SK-N-MC (cell line): ENCODE measurements at regions not wholly inside any gene's neighbourhood (a gene's known extent, or its start where the extent isn't known, plus 50 kb on each side); places are given as distances from the start of the nearest gene placed in this dataset.

Experiments
- DNase-seq: peaks from one replicate; pipeline ENCODE4 v3.0.0-alpha.2; 2011; ENCODE audit warnings: low read depth, low spot score
- H3K27ac ChIP-seq: fragments of 200-600 bp; sonication (generic); 2 replicates; pipeline ENCODE4 v1.5.1; 2016; ENCODE audit warnings: mixed run types
- H3K36me3 ChIP-seq: fragments of 200-600 bp; sonication (generic); 2 replicates; pipeline ENCODE4 v1.6.1; 2017; ENCODE audit warnings: antibody characterized with exemption, low read length, mixed read lengths; ENCODE audit not compliant: insufficient read depth
- H3K4me3 ChIP-seq: fragments of 200-600 bp; sonication (generic); 2 replicates; pipeline ENCODE4 v1.5.1; 2016
- H3K9ac ChIP-seq: fragments of 200-600 bp; sonication (generic); 2 replicates; pipeline ENCODE4 v1.8.0; 2017; ENCODE audit warnings: mixed run types, mixed read lengths; ENCODE audit not compliant: insufficient read length
- H3K9me3 ChIP-seq: fragments of 200-600 bp; sonication (generic); 2 replicates; pipeline ENCODE4 v1.6.1; 2017; ENCODE audit warnings: low read depth, mild to moderate bottlenecking, antibody characterized with exemption, low read length, moderate library complexity, mixed read lengths
- EZH2 ChIP-seq: fragments of 200-600 bp; sonication (generic); IDR thresholded peaks from one replicate; pipeline ENCODE4 v1.6.1; 2017; ENCODE audit warnings: antibody characterized with exemption
- FOXP2 ChIP-seq: optimal IDR thresholded peaks from 2 replicates; pipeline ENCODE3; 2011; ENCODE audit warnings: mild to moderate bottlenecking, moderate library complexity; ENCODE audit not compliant: insufficient read depth; ENCODE audit errors: extremely low read length, control extremely low read depth
- POLR2AphosphoS5 ChIP-seq: IDR thresholded peaks from 2 replicates; pipeline ENCODE4 v1.6.1; 2012; ENCODE audit warnings: mild to moderate bottlenecking, low read depth, low read length, borderline replicate concordance

GRCh38 chr14:86013641-86014040 lies 483.7 kb downstream of the FLRT2 start:
- DNase-seq = no peak
- H3K27ac ChIP-seq = no peak overlapping the region
- H3K36me3 ChIP-seq = no peaks in the 10 kb centered on the region
- no peaks in the 10 kb centered on the region for H3K9me3 ChIP-seq
- H3K9ac ChIP-seq = no peak overlapping the region
- TF ChIP-seq FOXP2 (no peak), EZH2 (no peak), POLR2AphosphoS5 (no peak)
- no peak overlapping the region for H3K4me3 ChIP-seq

GRCh38 chr14:86012461-86012860 lies 482.5 kb downstream of the FLRT2 start:
- no peaks in the 10 kb centered on the region for H3K9me3 ChIP-seq
- H3K36me3 ChIP-seq = no peaks in the 10 kb centered on the region
- no peak overlapping the region for H3K9ac ChIP-seq
- TF ChIP-seq EZH2 (no peak), FOXP2 (no peak), POLR2AphosphoS5 (no peak)
- no peak for DNase-seq
- no peak overlapping the region for H3K27ac ChIP-seq
- H3K4me3 ChIP-seq = no peak overlapping the region

GRCh38 chr14:86003998-86004397 lies 474.1 kb downstream of the FLRT2 start:
- no peak for DNase-seq
- Histone ChIP-seq H3K9ac (no peak overlapping the region), H3K9me3 (no peaks in the 10 kb centered on the region), H3K36me3 (no peaks in the 10 kb centered on the region), H3K4me3 (no peak overlapping the region), H3K27ac (no peak overlapping the region)
- no peak for TF ChIP-seq POLR2AphosphoS5

- Histone ChIP-seq H3K27ac (no peak overlapping the region), H3K36me3 (no peaks in the 10 kb centered on the region), H3K9me3 (no peaks in the 10 kb centered on the region), H3K9ac (no peak overlapping the region), H3K4me3 (no peak overlapping the region)
- TF ChIP-seq FOXP2 (no peak), EZH2 (no peak), POLR2AphosphoS5 (no peak)
- DNase-seq = no peak
These were observed 466.6 kb downstream of the FLRT2 start for GRCh38 chr14:85996551-85996950.

GRCh38 chr14:85991156-85991555 lies 461.2 kb downstream of the FLRT2 start:
- no peak overlapping the region for H3K9ac ChIP-seq
- H3K27ac ChIP-seq = no peak overlapping the region
- no peak for DNase-seq
- no peak overlapping the region for H3K4me3 ChIP-seq
- H3K36me3 ChIP-seq = no peaks in the 10 kb centered on the region
- no peaks in the 10 kb centered on the region for H3K9me3 ChIP-seq
- no peak for TF ChIP-seq POLR2AphosphoS5
- TF ChIP-seq EZH2 = no peak
- TF ChIP-seq FOXP2 = no peak

GRCh38 chr14:85987907-85988306 lies 458.0 kb downstream of the FLRT2 start:
- no peak for TF ChIP-seq POLR2AphosphoS5
- no peak for TF ChIP-seq FOXP2
- TF ChIP-seq EZH2 = no peak
- DNase-seq = no peak
- H3K4me3 ChIP-seq = no peak overlapping the region
- no peaks in the 10 kb centered on the region for H3K36me3 ChIP-seq
- H3K9ac ChIP-seq = no peak overlapping the region
- H3K9me3 ChIP-seq = no peaks in the 10 kb centered on the region
- no peak overlapping the region for H3K27ac ChIP-seq

- no peak overlapping the region for H3K27ac ChIP-seq
- TF ChIP-seq FOXP2 = no peak
- no peak for TF ChIP-seq EZH2
- TF ChIP-seq POLR2AphosphoS5 = no peak
- no peak overlapping the region for H3K9ac ChIP-seq
- H3K9me3 ChIP-seq = no peaks in the 10 kb centered on the region
- no peak for DNase-seq
- H3K36me3 ChIP-seq = no peaks in the 10 kb centered on the region
- no peak overlapping the region for H3K4me3 ChIP-seq
These were observed 457.3 kb downstream of the FLRT2 start for GRCh38 chr14:85987292-85987691.

GRCh38 chr14:85978582-85979250 lies 448.8 kb downstream of the FLRT2 start:
- no peak overlapping the region for H3K9ac ChIP-seq
- H3K9me3 ChIP-seq = no peaks in the 10 kb centered on the region
- DNase-seq = no peak
- no peak overlapping the region for H3K4me3 ChIP-seq
- no peak for TF ChIP-seq POLR2AphosphoS5
- no peak for TF ChIP-seq FOXP2
- TF ChIP-seq EZH2 = no peak
- H3K36me3 ChIP-seq = no peaks in the 10 kb centered on the region
- H3K27ac ChIP-seq = no peak overlapping the region

GRCh38 chr14:85974602-85975001 lies 444.7 kb downstream of the FLRT2 start:
- Histone ChIP-seq H3K4me3 (no peak overlapping the region), H3K27ac (no peak overlapping the region), H3K36me3 (no peaks in the 10 kb centered on the region), H3K9me3 (no peaks in the 10 kb centered on the region), H3K9ac (no peak overlapping the region)
- no peak for TF ChIP-seq EZH2
- no peak for TF ChIP-seq FOXP2
- TF ChIP-seq POLR2AphosphoS5 = no peak
- no peak for DNase-seq
